ENCODE measurements at regions not wholly inside any gene's neighbourhood (a gene's known extent, or its start where the extent isn't known, plus 50 kb on each side); places are given as distances from the start of the nearest gene placed in this dataset.

DNA sequence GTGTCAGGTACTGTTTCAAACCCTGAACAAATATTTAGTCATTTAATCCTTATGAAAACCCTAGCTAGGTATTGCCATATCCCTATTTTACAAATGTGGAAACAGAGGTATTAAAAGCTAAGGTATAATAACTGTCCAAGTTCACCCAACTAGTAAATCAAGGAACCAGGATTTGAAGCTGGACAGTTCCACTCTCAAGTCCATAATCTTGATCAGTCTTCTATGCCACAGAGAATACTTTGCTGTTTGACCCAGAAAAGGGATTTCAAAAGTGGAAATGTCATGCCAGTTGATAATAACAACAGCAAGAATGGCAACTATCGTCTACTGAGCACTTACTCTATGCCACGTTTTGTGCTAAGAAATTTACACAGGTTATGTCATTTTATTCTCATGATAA lies 90.4 kb upstream of the KIT start:
- TF ChIP-seq POLR2AphosphoS5 (IDR thresholded peaks at IDR 0.05; ENCODE audit: low read depth, low read length) = no peak
- TF ChIP-seq, protein P1, sequence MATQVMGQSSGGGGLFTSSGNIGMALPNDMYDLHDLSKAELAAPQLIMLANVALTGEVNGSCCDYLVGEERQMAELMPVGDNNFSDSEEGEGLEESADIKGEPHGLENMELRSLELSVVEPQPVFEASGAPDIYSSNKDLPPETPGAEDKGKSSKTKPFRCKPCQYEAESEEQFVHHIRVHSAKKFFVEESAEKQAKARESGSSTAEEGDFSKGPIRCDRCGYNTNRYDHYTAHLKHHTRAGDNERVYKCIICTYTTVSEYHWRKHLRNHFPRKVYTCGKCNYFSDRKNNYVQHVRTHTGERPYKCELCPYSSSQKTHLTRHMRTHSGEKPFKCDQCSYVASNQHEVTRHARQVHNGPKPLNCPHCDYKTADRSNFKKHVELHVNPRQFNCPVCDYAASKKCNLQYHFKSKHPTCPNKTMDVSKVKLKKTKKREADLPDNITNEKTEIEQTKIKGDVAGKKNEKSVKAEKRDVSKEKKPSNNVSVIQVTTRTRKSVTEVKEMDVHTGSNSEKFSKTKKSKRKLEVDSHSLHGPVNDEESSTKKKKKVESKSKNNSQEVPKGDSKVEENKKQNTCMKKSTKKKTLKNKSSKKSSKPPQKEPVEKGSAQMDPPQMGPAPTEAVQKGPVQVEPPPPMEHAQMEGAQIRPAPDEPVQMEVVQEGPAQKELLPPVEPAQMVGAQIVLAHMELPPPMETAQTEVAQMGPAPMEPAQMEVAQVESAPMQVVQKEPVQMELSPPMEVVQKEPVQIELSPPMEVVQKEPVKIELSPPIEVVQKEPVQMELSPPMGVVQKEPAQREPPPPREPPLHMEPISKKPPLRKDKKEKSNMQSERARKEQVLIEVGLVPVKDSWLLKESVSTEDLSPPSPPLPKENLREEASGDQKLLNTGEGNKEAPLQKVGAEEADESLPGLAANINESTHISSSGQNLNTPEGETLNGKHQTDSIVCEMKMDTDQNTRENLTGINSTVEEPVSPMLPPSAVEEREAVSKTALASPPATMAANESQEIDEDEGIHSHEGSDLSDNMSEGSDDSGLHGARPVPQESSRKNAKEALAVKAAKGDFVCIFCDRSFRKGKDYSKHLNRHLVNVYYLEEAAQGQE (IDR thresholded peaks at IDR 0.05; ENCODE audit: insufficient read depth in 1 of 2, low read depth in 2 of 2, low read length in 2 of 2) = peak in 1 of 2 experiments; percentile 64; a peak in 2 of 4 replicates
- no peak for TF ChIP-seq SIN3A (IDR thresholded peaks at IDR 0.05; ENCODE audit: borderline replicate concordance, insufficient read depth, low read length)
- TF ChIP-seq TAF1 (IDR thresholded peaks at IDR 0.05; ENCODE audit: borderline replicate concordance, insufficient read depth, low read length) = no peak
- no peak for TF ChIP-seq FOXP2 (optimal IDR thresholded peaks at IDR 0.05; ENCODE audit: borderline replicate concordance, extremely low read depth, extremely low read length, insufficient read depth)
